Keratinocyte (primary cell): ENCODE measurements at regions not wholly inside any gene's neighbourhood (a gene's known extent, or its start where the extent isn't known, plus 50 kb on each side); places are given as distances from the start of the nearest gene placed in this dataset.

Experiments
- DNase-seq: peaks from one replicate; pipeline ENCODE4 v3.0.0-alpha.2; 2011; ENCODE audit warnings: low read depth, missing footprints, low spot score
- FAIRE-seq: peaks from 2 replicates; lab custom pipeline; 2011; peaks lifted over from hg19 to GRCh38; lab: Jason Lieb, UNC
- H2AFZ ChIP-seq: 2 replicates; pipeline ENCODE4 v1.6.0; 2012; ENCODE audit warnings: low read length, control low read depth, inconsistent platforms; ENCODE audit not compliant: control insufficient read depth
- H3K27ac ChIP-seq: 2 replicates; pipeline ENCODE4 v1.5.1; 2011; ENCODE audit warnings: low read length; ENCODE audit not compliant: control insufficient read depth, insufficient read depth
- H3K27me3 ChIP-seq: 3 replicates; pipeline ENCODE4 v1.6.0; 2011; ENCODE audit warnings: low read length; ENCODE audit not compliant: control insufficient read depth, insufficient read depth; ENCODE audit errors: extremely low read depth
- H3K36me3 ChIP-seq, 2 experiments: 2 replicates in 1 of 2; 3 replicates in 1 of 2; pipeline ENCODE4 v1.5.1; 2011; ENCODE audit warnings: low read length in 2 of 2, mild to moderate bottlenecking in 1 of 2; ENCODE audit not compliant: control insufficient read depth in 2 of 2, insufficient read depth in 2 of 2; ENCODE audit errors: extremely low read depth in 1 of 2
- H3K4me1 ChIP-seq: 3 replicates; pipeline ENCODE4 v1.5.1; 2011; ENCODE audit warnings: low read length; ENCODE audit not compliant: control insufficient read depth, insufficient read depth; ENCODE audit errors: extremely low read depth
- H3K4me2 ChIP-seq: 3 replicates; pipeline ENCODE4 v1.6.0; 2011; ENCODE audit warnings: low read depth, low read length; ENCODE audit not compliant: control insufficient read depth, insufficient read depth; ENCODE audit errors: extremely low read depth
- H3K4me3 ChIP-seq, 3 experiments: fragments of 200-600 bp in 1 of 3; sonication (generic) in 1 of 3; 2 replicates in 2 of 3; 3 replicates in 1 of 3; pipeline ENCODE4 v1.5.1; 2011 to 2016; ENCODE audit warnings: low read length in 3 of 3, mild to moderate bottlenecking in 3 of 3, control low read depth in 2 of 3, inconsistent platforms in 1 of 3, low read depth in 1 of 3, mixed read lengths in 1 of 3, mixed run types in 1 of 3, moderate library complexity in 1 of 3; ENCODE audit not compliant: control insufficient read depth in 2 of 3, insufficient read depth in 2 of 3; ENCODE audit errors: extremely low read depth in 1 of 3
- H3K79me2 ChIP-seq: 2 replicates; pipeline ENCODE4 v1.6.0; 2012; ENCODE audit warnings: low read length; ENCODE audit not compliant: control insufficient read depth, insufficient read depth
- H3K9ac ChIP-seq: 3 replicates; pipeline ENCODE4 v1.6.0; 2011; ENCODE audit warnings: low read length; ENCODE audit not compliant: control insufficient read depth, insufficient read depth; ENCODE audit errors: extremely low read depth
- H3K9me1 ChIP-seq: 3 replicates; pipeline ENCODE4 v1.6.0; 2011; ENCODE audit warnings: low read length; ENCODE audit not compliant: control insufficient read depth, insufficient read depth; ENCODE audit errors: extremely low read depth
- H3K9me3 ChIP-seq: 2 replicates; pipeline ENCODE4 v1.5.1; 2012; ENCODE audit warnings: low read depth, low read length; ENCODE audit not compliant: control insufficient read depth
- H4K20me1 ChIP-seq: 3 replicates; pipeline ENCODE4 v1.6.0; 2011; ENCODE audit warnings: low read length; ENCODE audit not compliant: control insufficient read depth, insufficient read depth; ENCODE audit errors: extremely low read depth
- EZH2 ChIP-seq: IDR thresholded peaks from one replicate; pipeline ENCODE4 v1.6.1; 2012; ENCODE audit warnings: inconsistent platforms, mild to moderate bottlenecking, low read length, moderate library complexity
- dilution Hi-C: fragments of 300-500 bp; cut with MboI; formaldehyde crosslinking; loops from one replicate; pipeline ENCODE4 v1.7.0; 2020; ENCODE audit warnings: low sequenced_read_pairs; ENCODE audit not compliant: extremely low pct_ligation_motif_present
- TF ChIP-seq, protein P1 (sequence below), 3 experiments: IDR thresholded peaks in 1 of 3; conservative IDR thresholded peaks in 1 of 3; optimal IDR thresholded peaks in 1 of 3; 2 replicates in 2 of 3; 3 replicates in 1 of 3; pipeline versions ENCODE3 to v1.5.1; 2011; ENCODE audit warnings: low read length in 3 of 3, mild to moderate bottlenecking in 3 of 3, moderate library complexity in 2 of 3, control low read depth in 1 of 3, inconsistent platforms in 1 of 3; ENCODE audit not compliant: insufficient read depth in 2 of 3; ENCODE audit errors: extremely low read depth in 1 of 3

DNA sequence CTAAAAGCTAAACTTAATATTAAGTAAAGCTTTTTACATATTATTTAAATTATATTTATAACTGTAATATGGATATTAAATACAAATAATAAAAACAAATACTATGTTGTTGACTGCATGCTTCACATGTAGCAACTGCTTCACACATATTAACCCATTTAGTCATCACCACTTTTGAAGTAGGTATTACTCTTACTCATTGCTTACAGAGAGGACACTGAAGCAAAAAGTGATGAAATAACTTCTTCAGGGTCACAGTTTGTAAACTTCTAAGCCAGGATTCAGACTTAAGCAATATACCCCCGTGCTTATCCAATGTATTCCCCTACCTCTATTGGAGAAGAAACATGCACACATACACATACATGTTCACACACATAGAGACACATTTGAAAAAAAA, 166.6 kb downstream of the DKK2 start:
- Histone ChIP-seq H4K20me1 (no peaks in the 10 kb centered on the region), H2AFZ (no peak overlapping the region), H3K4me1 (peaks cover 6% of the 10 kb centered on the region), H3K4me2 (no peak overlapping the region), H3K27ac (no peak overlapping the region), H3K9ac (no peak overlapping the region), H3K9me1 (no peaks in the 10 kb centered on the region), H3K36me3 (no peaks in the 10 kb centered on the region), H3K27me3 (no peaks in the 10 kb centered on the region), H3K9me3 (no peaks in the 10 kb centered on the region), H3K4me3 (no peak overlapping the region), H3K79me2 (no peaks in the 10 kb centered on the region)
- TF ChIP-seq, protein P1, sequence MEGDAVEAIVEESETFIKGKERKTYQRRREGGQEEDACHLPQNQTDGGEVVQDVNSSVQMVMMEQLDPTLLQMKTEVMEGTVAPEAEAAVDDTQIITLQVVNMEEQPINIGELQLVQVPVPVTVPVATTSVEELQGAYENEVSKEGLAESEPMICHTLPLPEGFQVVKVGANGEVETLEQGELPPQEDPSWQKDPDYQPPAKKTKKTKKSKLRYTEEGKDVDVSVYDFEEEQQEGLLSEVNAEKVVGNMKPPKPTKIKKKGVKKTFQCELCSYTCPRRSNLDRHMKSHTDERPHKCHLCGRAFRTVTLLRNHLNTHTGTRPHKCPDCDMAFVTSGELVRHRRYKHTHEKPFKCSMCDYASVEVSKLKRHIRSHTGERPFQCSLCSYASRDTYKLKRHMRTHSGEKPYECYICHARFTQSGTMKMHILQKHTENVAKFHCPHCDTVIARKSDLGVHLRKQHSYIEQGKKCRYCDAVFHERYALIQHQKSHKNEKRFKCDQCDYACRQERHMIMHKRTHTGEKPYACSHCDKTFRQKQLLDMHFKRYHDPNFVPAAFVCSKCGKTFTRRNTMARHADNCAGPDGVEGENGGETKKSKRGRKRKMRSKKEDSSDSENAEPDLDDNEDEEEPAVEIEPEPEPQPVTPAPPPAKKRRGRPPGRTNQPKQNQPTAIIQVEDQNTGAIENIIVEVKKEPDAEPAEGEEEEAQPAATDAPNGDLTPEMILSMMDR (optimal IDR thresholded peaks at IDR 0.05 in 1 of 3, IDR thresholded peaks at IDR 0.05 in 1 of 3, conservative IDR thresholded peaks at IDR 0.05 in 1 of 3; ENCODE audit: extremely low read depth in 1 of 3, insufficient read depth in 2 of 3, low read length in 3 of 3), result no peak
- no peak for TF ChIP-seq EZH2
- DNase-seq (no peak), FAIRE-seq (no peak)
- dilution Hi-C loops, result no loop called here

DNA sequence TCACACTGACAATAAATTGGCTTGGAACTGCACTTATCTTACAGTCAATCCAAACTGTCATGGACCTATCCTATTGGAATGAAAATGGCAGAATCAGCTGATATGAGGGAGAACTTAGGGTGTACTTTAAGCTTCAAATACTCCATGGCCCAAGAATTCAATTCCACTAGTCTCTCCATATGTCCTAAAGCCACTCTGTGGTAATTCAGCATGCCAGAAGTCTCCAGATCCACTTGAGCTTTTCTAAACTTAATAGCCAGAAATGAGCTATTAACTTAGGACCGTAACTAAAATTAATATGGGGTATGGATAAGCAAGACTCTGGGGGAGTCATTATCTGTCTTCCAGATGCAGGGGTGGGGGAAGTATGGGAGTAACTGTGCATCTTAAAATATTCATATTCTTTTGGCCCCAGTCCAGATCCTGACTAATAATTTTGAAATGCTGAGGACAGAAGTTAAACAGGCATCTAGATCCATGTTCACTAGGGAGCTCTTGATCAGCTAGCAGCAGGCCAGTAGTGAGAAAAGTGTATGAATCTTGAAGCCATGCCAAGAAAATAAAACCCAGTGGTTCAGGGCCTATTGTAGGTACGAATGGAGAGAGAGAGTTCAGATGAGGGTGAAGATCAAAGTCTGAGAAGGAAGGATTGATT, 167.6 kb downstream of the DKK2 start:
- FAIRE-seq (no peak), DNase-seq (no peak)
- H3K4me2 ChIP-seq, result no peak overlapping the region
- H3K4me3 ChIP-seq, result no peak overlapping the region
- no peaks in the 10 kb centered on the region for H3K36me3 ChIP-seq
- dilution Hi-C loops, result no loop called here
- H3K4me1 ChIP-seq, result peaks cover 6% of the 10 kb centered on the region
- H4K20me1 ChIP-seq, result no peaks in the 10 kb centered on the region
- no peaks in the 10 kb centered on the region for H3K27me3 ChIP-seq
- H3K9ac ChIP-seq, result no peak overlapping the region
- no peak overlapping the region for H3K27ac ChIP-seq
- H2AFZ ChIP-seq, result no peak overlapping the region
- H3K9me3 ChIP-seq, result no peaks in the 10 kb centered on the region
- TF ChIP-seq EZH2, result no peak
- TF ChIP-seq, protein P1 (optimal IDR thresholded peaks at IDR 0.05 in 1 of 3, IDR thresholded peaks at IDR 0.05 in 1 of 3, conservative IDR thresholded peaks at IDR 0.05 in 1 of 3; ENCODE audit: extremely low read depth in 1 of 3, insufficient read depth in 2 of 3, low read length in 3 of 3), result no peak
- no peaks in the 10 kb centered on the region for H3K9me1 ChIP-seq
- H3K79me2 ChIP-seq, result no peaks in the 10 kb centered on the region
